Hematopoietic multipotent progenitor cell treated with erythropoietin and hydrocortisone succinate and interleukin-3 and kit ligand, for 8 days (in vitro differentiated cells): ENCODE measurements at regions not wholly inside any gene's neighbourhood (a gene's known extent, or its start where the extent isn't known, plus 50 kb on each side); places are given as distances from the start of the nearest gene placed in this dataset.

Experiments used
- DNase-seq: peaks from one replicate; pipeline ENCODE4 v3.0.0-alpha.2; 2015

- DNase-seq = no peak
Observed at GRCh38 chr1:9179463-9180110, 50.7 kb upstream of the GPR157 start.

DNA sequence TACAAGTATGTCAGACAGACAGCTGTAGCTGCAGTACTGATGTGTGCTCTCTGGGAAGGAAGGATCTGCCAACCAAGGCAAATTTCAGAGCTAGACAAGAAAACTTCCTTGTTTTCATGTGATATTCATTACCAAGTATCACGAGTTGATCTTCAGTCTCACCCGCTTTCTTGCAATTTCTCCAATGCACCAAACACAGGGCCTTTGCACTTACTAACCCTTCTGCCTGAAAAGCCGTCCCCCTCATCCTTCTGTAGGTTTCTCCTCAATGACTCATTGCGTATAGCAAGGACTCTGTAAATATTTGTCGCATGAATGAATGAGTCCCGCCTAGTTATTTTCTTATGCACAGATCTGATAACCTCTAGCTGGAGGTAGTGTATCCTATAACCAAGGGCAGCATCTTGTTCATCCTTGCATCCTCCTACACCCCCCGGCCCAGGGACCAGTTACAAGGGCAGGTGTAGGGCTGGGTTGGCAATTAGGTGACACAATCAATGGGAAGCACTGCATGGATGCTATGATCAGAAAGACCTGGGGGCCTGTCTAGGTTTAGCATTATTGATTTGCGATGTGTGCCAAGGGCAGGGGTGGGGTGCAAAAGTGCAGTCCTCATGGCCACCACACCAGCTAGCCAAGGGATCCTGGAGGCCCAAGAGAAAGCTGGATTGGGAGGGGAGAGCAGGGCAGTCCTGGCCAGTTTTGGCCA lies 51.4 kb upstream of the GPR157 start:
- no peak for DNase-seq

GRCh38 chr1:9181176-9181906 lies 52.4 kb upstream of the GPR157 start:
- DNase-seq = peak; percentile 62

GRCh38 chr1:9181990-9182783 lies 52.4 kb upstream of the H6PD start:
- peak; percentile 24 for DNase-seq

GRCh38 chr1:9182784-9183257 lies 51.8 kb upstream of the H6PD start:
- no peak for DNase-seq

DNA sequence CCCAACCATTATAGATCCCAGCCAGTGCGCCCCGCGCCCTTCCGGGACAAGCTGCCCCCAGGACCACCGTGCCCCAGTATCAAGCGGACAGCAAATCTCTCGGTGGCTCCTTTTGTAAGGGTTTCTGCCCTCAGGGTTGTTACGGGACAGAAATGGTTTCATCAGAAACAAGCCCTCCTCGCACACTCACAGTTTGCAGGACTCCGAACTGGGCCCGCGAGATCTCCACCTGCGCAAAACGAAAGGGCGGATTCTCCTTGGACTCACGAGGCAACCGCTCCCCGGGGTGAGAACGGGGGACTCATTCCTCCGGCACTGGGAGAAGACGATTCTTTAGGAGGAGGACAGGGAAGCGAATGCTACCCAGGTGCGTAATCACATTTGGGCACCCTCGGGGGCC lies 51.1 kb upstream of the H6PD start:
- no peak for DNase-seq

DNA sequence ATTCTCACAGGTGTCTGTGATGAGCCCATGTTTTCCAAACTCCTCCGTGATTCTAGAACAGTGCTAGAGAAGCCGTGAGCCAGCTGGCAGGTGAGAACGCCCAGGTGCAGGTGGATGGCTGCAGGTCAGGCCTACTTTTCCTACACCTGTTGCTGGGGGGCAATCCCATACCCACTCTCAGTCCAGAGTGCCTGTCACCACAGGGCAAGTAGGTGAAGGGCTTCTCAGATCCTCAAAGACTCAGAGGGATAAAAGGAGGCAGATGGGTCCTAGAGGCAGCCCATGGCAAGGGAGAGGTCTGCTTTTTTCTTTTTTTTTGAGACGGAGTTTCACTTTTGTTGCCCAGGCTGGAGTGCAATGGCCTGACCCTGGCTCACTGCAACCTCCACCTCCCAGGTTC lies 50.7 kb upstream of the H6PD start:
- no peak for DNase-seq

GRCh38 chr1:9184749-9185148 lies 49.8 kb upstream of the H6PD start:
- no peak for DNase-seq
